ENCODE measurements at regions not wholly inside any gene's neighbourhood (a gene's known extent, or its start where the extent isn't known, plus 50 kb on each side); places are given as distances from the start of the nearest gene placed in this dataset.

GRCh38 chr6:168819546-168819945 lies 378.6 kb downstream of the SMOC2 start:
- DNase-seq = no peak
- ChIA-PET CTCF (no interaction called here), POLR2A (no interaction called here)
- intact Hi-C loops (cut with DNase I, micrococcal nuclease) = no loop called here
- Histone ChIP-seq H3K4me3 (ENCODE audit: low read length) (no peak overlapping the region), H3K4me1 (ENCODE audit: insufficient read depth, low read length) (no peaks in the 10 kb centered on the region), H3K9me3 (ENCODE audit: control insufficient read depth in 1 of 2, insufficient read depth in 1 of 2, low read length in 2 of 2) (no peaks in the 10 kb centered on the region), H3K36me3 (ENCODE audit: insufficient read depth, low read length) (no peaks in the 10 kb centered on the region), H3K27ac (ENCODE audit: low read depth in 1 of 2, low read length in 2 of 2) (no peak overlapping the region), H3K27me3 (ENCODE audit: control insufficient read depth in 1 of 2, insufficient read depth in 2 of 2, low read length in 2 of 2) (peaks cover 0 to 3% of the 10 kb centered on the region in 2 experiments)
- TF ChIP-seq, protein P1, sequence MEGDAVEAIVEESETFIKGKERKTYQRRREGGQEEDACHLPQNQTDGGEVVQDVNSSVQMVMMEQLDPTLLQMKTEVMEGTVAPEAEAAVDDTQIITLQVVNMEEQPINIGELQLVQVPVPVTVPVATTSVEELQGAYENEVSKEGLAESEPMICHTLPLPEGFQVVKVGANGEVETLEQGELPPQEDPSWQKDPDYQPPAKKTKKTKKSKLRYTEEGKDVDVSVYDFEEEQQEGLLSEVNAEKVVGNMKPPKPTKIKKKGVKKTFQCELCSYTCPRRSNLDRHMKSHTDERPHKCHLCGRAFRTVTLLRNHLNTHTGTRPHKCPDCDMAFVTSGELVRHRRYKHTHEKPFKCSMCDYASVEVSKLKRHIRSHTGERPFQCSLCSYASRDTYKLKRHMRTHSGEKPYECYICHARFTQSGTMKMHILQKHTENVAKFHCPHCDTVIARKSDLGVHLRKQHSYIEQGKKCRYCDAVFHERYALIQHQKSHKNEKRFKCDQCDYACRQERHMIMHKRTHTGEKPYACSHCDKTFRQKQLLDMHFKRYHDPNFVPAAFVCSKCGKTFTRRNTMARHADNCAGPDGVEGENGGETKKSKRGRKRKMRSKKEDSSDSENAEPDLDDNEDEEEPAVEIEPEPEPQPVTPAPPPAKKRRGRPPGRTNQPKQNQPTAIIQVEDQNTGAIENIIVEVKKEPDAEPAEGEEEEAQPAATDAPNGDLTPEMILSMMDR (IDR thresholded peaks at IDR 0.05) = no peak
- Mint-ChIP-seq H3K4me1 (ENCODE audit: low read depth) (no peaks in the 10 kb centered on the region), H3K4me3 (no peak overlapping the region), H3K36me3 (ENCODE audit: low read depth) (no peaks in the 10 kb centered on the region), H3K27me3 (no peaks in the 10 kb centered on the region), H3K9me3 (peaks cover 2% of the 10 kb centered on the region), H3K27ac (no peak overlapping the region)
- ATAC-seq (ENCODE audit: poor library complexity) = no peak

GRCh38 chr6:168817558-168818159 lies 376.7 kb downstream of the SMOC2 start:
- POLR2A ChIA-PET = no interaction called here
- Histone ChIP-seq H3K4me1 (ENCODE audit: insufficient read depth, low read length) (no peaks in the 10 kb centered on the region), H3K27ac (ENCODE audit: low read depth in 1 of 2, low read length in 2 of 2) (no peak overlapping the region), H3K36me3 (ENCODE audit: insufficient read depth, low read length) (no peaks in the 10 kb centered on the region), H3K4me3 (ENCODE audit: low read length) (no peak overlapping the region), H3K27me3 (ENCODE audit: control insufficient read depth in 1 of 2, insufficient read depth in 2 of 2, low read length in 2 of 2) (peaks cover 0 to 3% of the 10 kb centered on the region in 2 experiments), H3K9me3 (ENCODE audit: control insufficient read depth in 1 of 2, insufficient read depth in 1 of 2, low read length in 2 of 2) (no peaks in the 10 kb centered on the region)
- TF ChIP-seq, protein P1 (IDR thresholded peaks at IDR 0.05) = no peak
- Mint-ChIP-seq H3K4me1 (ENCODE audit: low read depth) (no peaks in the 10 kb centered on the region), H3K27me3 (peaks cover 9% of the 10 kb centered on the region), H3K27ac (no peak overlapping the region), H3K9me3 (peaks cover 2% of the 10 kb centered on the region), H3K36me3 (ENCODE audit: low read depth) (no peaks in the 10 kb centered on the region), H3K4me3 (no peak overlapping the region)
- CTCF ChIA-PET = no interaction called here
- intact Hi-C loops (cut with DNase I, micrococcal nuclease) = no loop called here
- DNase-seq (no peak), ATAC-seq (ENCODE audit: poor library complexity) (no peak)

- H3K4me3 ChIP-seq (ENCODE audit: low read length) = no peak overlapping the region
- no peak overlapping the region for H3K27ac ChIP-seq (ENCODE audit: low read depth in 1 of 2, low read length in 2 of 2)
- H3K27me3 ChIP-seq (ENCODE audit: control insufficient read depth in 1 of 2, insufficient read depth in 2 of 2, low read length in 2 of 2) = peaks cover 0 to 3% of the 10 kb centered on the region in 2 experiments
- no peaks in the 10 kb centered on the region for H3K36me3 ChIP-seq (ENCODE audit: insufficient read depth, low read length)
- CTCF ChIA-PET = no interaction called here
- H3K4me3 Mint-ChIP-seq = no peak overlapping the region
- POLR2A ChIA-PET = no interaction called here
- intact Hi-C loops (cut with DNase I, micrococcal nuclease) = no loop called here
- H3K4me1 ChIP-seq (ENCODE audit: insufficient read depth, low read length) = no peaks in the 10 kb centered on the region
- H3K27me3 Mint-ChIP-seq = peaks cover 9% of the 10 kb centered on the region
- DNase-seq (no peak), ATAC-seq (ENCODE audit: poor library complexity) (no peak)
- H3K27ac Mint-ChIP-seq = no peak overlapping the region
- H3K36me3 Mint-ChIP-seq (ENCODE audit: low read depth) = no peaks in the 10 kb centered on the region
- TF ChIP-seq, protein P1 (IDR thresholded peaks at IDR 0.05) = no peak
- peaks cover 2% of the 10 kb centered on the region for H3K9me3 Mint-ChIP-seq
- H3K9me3 ChIP-seq (ENCODE audit: control insufficient read depth in 1 of 2, insufficient read depth in 1 of 2, low read length in 2 of 2) = no peaks in the 10 kb centered on the region
- H3K4me1 Mint-ChIP-seq (ENCODE audit: low read depth) = no peaks in the 10 kb centered on the region
These were observed 374.2 kb downstream of the SMOC2 start for GRCh38 chr6:168815229-168815628.
